ENCODE measurements at regions not wholly inside any gene's neighbourhood (a gene's known extent, or its start where the extent isn't known, plus 50 kb on each side); places are given as distances from the start of the nearest gene placed in this dataset.
"Not testable (repeated sequence)": the region's sequence is repeated elsewhere in the genome, so short reads cannot be mapped to it uniquely, and the experiment has no call there.

GRCh38 chr2:111311568-111311967 lies 190.9 kb downstream of the BCL2L11 start:
- TF ChIP-seq CTCF (IDR thresholded peaks at IDR 0.05; ENCODE audit: borderline replicate concordance, extremely low read depth, low read length, poor library complexity, severe bottlenecking); EZH2 (IDR thresholded peaks at IDR 0.05; ENCODE audit: borderline replicate concordance, low read depth, low read length, severe bottlenecking): not testable (repeated sequence)
